Smooth muscle cell (in vitro differentiated cells): ENCODE measurements at regions not wholly inside any gene's neighbourhood (a gene's known extent, or its start where the extent isn't known, plus 50 kb on each side); places are given as distances from the start of the nearest gene placed in this dataset.

ENCODE experiments used
- DNase-seq: peaks from one replicate; lab custom pipeline; 2025; ENCODE audit not compliant: unreplicated experiment; lab: John Stamatoyannopoulos, UW
- H2AFZ ChIP-seq: fragments of 200-600 bp; sonication (generic); 2 replicates; pipeline ENCODE4 v1.6.0; 2016; ENCODE audit warnings: antibody characterized with exemption, low read depth, mild to moderate bottlenecking
- H3F3A ChIP-seq: fragments of 200-600 bp; sonication (generic); 2 replicates; pipeline ENCODE4 v1.6.0; 2017; ENCODE audit warnings: antibody characterized with exemption, low read depth
- H3K27ac ChIP-seq: fragments of 200-600 bp; sonication (generic); 2 replicates; pipeline ENCODE4 v1.5.1; 2016; ENCODE audit warnings: low read depth, mild to moderate bottlenecking
- H3K27me3 ChIP-seq: fragments of 200-600 bp; sonication (generic); 2 replicates; pipeline ENCODE4 v1.6.1; 2016; ENCODE audit warnings: low read depth, mild to moderate bottlenecking
- H3K36me3 ChIP-seq: fragments of 200-600 bp; sonication (generic); 2 replicates; pipeline ENCODE4 v1.5.1; 2016; ENCODE audit warnings: low read depth
- H3K4me1 ChIP-seq: fragments of 200-600 bp; sonication (generic); 2 replicates; pipeline ENCODE4 v1.5.1; 2016; ENCODE audit warnings: low read depth
- H3K4me2 ChIP-seq: fragments of 200-600 bp; sonication (generic); 2 replicates; pipeline ENCODE4 v1.6.0; 2016; ENCODE audit warnings: mild to moderate bottlenecking
- H3K4me3 ChIP-seq: fragments of 200-600 bp; sonication (generic); 2 replicates; pipeline ENCODE4 v1.5.1; 2016; ENCODE audit warnings: mild to moderate bottlenecking
- H3K79me2 ChIP-seq: fragments of 200-600 bp; sonication (generic); 2 replicates; pipeline ENCODE4 v1.6.0; 2016; ENCODE audit warnings: low read depth, mild to moderate bottlenecking
- H3K9ac ChIP-seq: fragments of 200-600 bp; sonication (generic); 2 replicates; pipeline ENCODE4 v1.6.0; 2016; ENCODE audit warnings: low read depth
- H3K9me3 ChIP-seq: fragments of 200-600 bp; sonication (generic); replicated peaks from 2 replicates; pipeline ENCODE4 v1.5.1; 2016; ENCODE audit warnings: low read depth
- H4K20me1 ChIP-seq: fragments of 200-600 bp; sonication (generic); 2 replicates; pipeline ENCODE4 v1.6.0; 2016; ENCODE audit warnings: low read depth
- WGBS: methylation state at CpG from one replicate; pipeline ENCODE4 v1.1.7; 2016; ENCODE audit warnings: low lambda C conversion rate; 5-methylcytosine and 5-hydroxymethylcytosine counted together
- TF ChIP-seq, protein P1 (sequence below): fragments of 200-600 bp; sonication (generic); IDR thresholded peaks from 2 replicates; pipeline ENCODE4 v1.5.1; 2017; ENCODE audit warnings: borderline replicate concordance, mild to moderate bottlenecking, antibody characterized with exemption; ENCODE audit not compliant: insufficient read depth, poor library complexity, severe bottlenecking

DNA sequence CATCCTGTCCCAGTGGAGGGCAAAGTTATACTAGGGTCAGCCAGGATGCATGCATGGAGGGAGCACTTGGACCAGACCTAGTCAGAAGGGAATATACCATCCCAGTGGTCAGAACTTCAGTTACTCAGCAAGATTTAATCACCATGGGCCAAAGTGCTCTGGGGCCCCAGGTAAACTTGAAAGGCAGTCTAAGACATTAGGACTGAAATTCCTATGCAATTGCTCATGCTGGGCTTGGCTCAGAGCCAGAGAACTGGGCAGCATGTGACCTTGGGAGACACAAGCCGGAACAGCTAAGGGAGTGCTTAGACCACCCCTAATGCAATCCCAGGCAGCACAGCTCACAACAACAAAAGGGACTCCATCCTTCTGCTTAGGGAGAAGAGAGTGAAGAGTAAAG lies 401.3 kb downstream of the KCNJ3 start:
- DNase-seq = no peak

DNA sequence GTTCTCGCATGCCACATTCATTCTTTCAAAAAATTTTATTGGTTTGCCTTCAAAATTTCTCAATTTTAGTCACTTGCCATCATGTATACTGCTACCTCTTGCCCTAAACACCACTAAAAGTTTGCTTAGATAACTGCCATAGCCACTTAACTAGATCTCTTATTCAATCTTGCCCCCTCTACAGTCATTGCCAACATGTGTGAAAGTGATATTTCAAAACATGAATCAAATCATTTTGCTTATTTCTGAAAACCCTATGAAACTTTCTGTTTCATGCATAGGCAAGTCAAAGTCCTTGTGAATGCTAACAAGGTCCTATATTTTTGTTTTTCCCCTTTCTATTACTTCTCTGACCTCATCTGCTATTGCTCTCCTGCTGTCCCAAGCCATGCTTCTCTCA lies 397.1 kb downstream of the KCNJ3 start:
- TF ChIP-seq, protein P1, sequence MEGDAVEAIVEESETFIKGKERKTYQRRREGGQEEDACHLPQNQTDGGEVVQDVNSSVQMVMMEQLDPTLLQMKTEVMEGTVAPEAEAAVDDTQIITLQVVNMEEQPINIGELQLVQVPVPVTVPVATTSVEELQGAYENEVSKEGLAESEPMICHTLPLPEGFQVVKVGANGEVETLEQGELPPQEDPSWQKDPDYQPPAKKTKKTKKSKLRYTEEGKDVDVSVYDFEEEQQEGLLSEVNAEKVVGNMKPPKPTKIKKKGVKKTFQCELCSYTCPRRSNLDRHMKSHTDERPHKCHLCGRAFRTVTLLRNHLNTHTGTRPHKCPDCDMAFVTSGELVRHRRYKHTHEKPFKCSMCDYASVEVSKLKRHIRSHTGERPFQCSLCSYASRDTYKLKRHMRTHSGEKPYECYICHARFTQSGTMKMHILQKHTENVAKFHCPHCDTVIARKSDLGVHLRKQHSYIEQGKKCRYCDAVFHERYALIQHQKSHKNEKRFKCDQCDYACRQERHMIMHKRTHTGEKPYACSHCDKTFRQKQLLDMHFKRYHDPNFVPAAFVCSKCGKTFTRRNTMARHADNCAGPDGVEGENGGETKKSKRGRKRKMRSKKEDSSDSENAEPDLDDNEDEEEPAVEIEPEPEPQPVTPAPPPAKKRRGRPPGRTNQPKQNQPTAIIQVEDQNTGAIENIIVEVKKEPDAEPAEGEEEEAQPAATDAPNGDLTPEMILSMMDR = no peak
- no peak for DNase-seq
- Histone ChIP-seq H3K27ac (no peak overlapping the region), H3K9ac (no peak overlapping the region), H3K79me2 (no peaks in the 10 kb centered on the region), H3K4me1 (no peaks in the 10 kb centered on the region), H3K4me2 (no peak overlapping the region), H3F3A (no peaks in the 10 kb centered on the region), H3K4me3 (no peak overlapping the region), H4K20me1 (no peaks in the 10 kb centered on the region), H3K9me3 (no peaks in the 10 kb centered on the region), H3K36me3 (no peaks in the 10 kb centered on the region), H2AFZ (no peak overlapping the region), H3K27me3 (no peaks in the 10 kb centered on the region)
- 94% methylated on average over 1 of the region's 1 CpG for WGBS

More for the DNA sequence above, 401.3 kb downstream of the KCNJ3 start:
- Histone ChIP-seq H3K4me2 (no peak overlapping the region), H3K27ac (no peak overlapping the region), H3K27me3 (no peaks in the 10 kb centered on the region), H3K4me3 (no peak overlapping the region), H2AFZ (no peak overlapping the region), H3K9me3 (no peaks in the 10 kb centered on the region), H3K9ac (no peak overlapping the region), H3K36me3 (no peaks in the 10 kb centered on the region), H3K79me2 (no peaks in the 10 kb centered on the region), H4K20me1 (no peaks in the 10 kb centered on the region), H3F3A (no peaks in the 10 kb centered on the region), H3K4me1 (no peaks in the 10 kb centered on the region)
- TF ChIP-seq, protein P1 = no peak
- WGBS = 50% methylated on average over 1 of the region's 1 CpG

DNA sequence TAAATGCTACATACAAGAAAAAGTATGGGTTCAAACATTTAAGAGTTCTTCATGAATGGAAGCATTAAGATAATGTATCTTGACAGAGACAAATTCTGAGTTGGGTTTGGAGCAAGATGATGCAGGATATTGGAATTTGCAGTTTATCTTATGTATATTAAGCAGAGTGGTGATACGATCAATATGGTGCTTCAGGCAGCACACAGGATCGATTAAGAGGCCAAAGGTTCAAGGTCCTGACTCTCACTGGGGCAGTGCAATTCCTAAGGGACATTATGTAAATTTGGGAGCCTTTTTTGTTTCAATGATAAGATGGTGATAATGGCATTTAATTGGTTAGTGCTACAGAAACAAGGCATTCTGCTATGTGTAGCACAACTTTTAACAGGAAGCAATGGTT lies 381.9 kb downstream of the KCNJ3 start:
- TF ChIP-seq, protein P1 = no peak
- WGBS = 22% methylated on average over 2 of the region's 2 CpGs
- Histone ChIP-seq H3K36me3 (no peaks in the 10 kb centered on the region), H3K4me3 (no peak overlapping the region), H3K4me2 (no peak overlapping the region), H3F3A (no peaks in the 10 kb centered on the region), H3K27me3 (no peaks in the 10 kb centered on the region), H3K79me2 (no peaks in the 10 kb centered on the region), H3K9me3 (no peaks in the 10 kb centered on the region), H3K27ac (no peak overlapping the region), H4K20me1 (no peaks in the 10 kb centered on the region), H3K9ac (no peak overlapping the region), H2AFZ (no peak overlapping the region), H3K4me1 (no peaks in the 10 kb centered on the region)
- DNase-seq = no peak

- TF ChIP-seq, protein P1 = no peak
- no peaks in the 10 kb centered on the region for H3K9me3 ChIP-seq
- H3K27ac ChIP-seq = no peak overlapping the region
- H3K4me3 ChIP-seq = no peak overlapping the region
- no peaks in the 10 kb centered on the region for H3F3A ChIP-seq
- no peak overlapping the region for H2AFZ ChIP-seq
- no peaks in the 10 kb centered on the region for H4K20me1 ChIP-seq
- no peaks in the 10 kb centered on the region for H3K36me3 ChIP-seq
- DNase-seq = no peak
- no peaks in the 10 kb centered on the region for H3K79me2 ChIP-seq
- WGBS = 96% methylated on average over 1 of the region's 1 CpG
- H3K4me1 ChIP-seq = no peaks in the 10 kb centered on the region
- H3K9ac ChIP-seq = no peak overlapping the region
- H3K4me2 ChIP-seq = no peak overlapping the region
- H3K27me3 ChIP-seq = no peaks in the 10 kb centered on the region
These were observed 372.0 kb downstream of the KCNJ3 start for GRCh38 chr2:155070489-155070888.
